Activated naive CD8-positive, alpha-beta T cell treated with anti-CD3 and anti-CD28 coated beads for 36 hours (primary cell): ENCODE measurements at regions not wholly inside any gene's neighbourhood (a gene's known extent, or its start where the extent isn't known, plus 50 kb on each side); places are given as distances from the start of the nearest gene placed in this dataset.
A peak's percentile ranks its signal among the peaks of the same experiment; 100 is the strongest.

Experiments used
- DNase-seq: peaks from one replicate; pipeline ENCODE4 v3.0.0; 2021
- H3K27ac Mint-ChIP-seq: one replicate; pipeline ENCODE4 v1.8.0; 2022; ENCODE audit warnings: mild to moderate bottlenecking, moderate library complexity, mixed read lengths
- H3K27me3 Mint-ChIP-seq: one replicate; pipeline ENCODE4 v1.8.0; 2022; ENCODE audit warnings: mild to moderate bottlenecking, mixed read lengths
- H3K36me3 Mint-ChIP-seq: one replicate; pipeline ENCODE4 v1.8.0; 2021; ENCODE audit warnings: mild to moderate bottlenecking, mixed read lengths
- H3K4me1 Mint-ChIP-seq: one replicate; pipeline ENCODE4 v1.8.0; 2021; ENCODE audit warnings: mixed read lengths
- H3K4me3 Mint-ChIP-seq: one replicate; pipeline ENCODE4 v1.8.0; 2022; ENCODE audit warnings: mild to moderate bottlenecking, moderate library complexity, mixed read lengths
- H3K9me3 Mint-ChIP-seq: one replicate; pipeline ENCODE4 v1.8.0; 2022; ENCODE audit warnings: mixed read lengths

DNA sequence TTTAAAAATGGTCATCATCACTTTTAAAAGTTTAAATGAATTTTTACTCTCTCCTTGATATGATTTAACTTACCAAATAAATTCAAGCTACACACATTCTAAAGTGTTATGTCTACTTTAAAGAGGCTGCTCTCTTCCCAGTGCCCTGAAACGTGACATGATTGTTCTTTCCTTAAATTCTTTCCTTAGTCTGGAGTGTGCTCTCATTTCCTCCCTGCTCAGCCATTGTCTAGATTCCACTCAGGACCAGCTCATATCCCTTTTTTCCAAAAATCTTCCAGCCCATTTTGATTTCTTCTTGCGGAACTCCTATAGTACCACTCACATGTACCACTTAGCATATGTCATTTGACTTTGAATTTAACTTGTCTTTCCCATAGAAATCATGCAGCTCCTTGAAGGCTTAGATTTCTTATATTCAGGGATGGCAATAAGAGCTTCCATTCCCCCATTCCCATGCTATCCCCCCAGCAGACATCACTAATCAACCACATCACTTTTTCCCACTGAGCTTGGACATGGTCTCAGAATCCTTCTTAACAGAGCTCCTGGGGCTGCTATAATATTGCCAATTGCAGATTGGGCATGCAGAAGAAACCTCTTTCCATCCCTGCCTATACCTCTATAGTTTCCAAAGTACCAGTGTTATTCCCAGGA lies 54.7 kb upstream of the ITPKB start:
- no peaks in the 10 kb centered on the region for H3K9me3 Mint-ChIP-seq
- H3K27ac Mint-ChIP-seq, result no peak overlapping the region
- no peak overlapping the region for H3K4me3 Mint-ChIP-seq
- no peak for DNase-seq
- H3K4me1 Mint-ChIP-seq, result peaks cover 27% of the 10 kb centered on the region
- H3K27me3 Mint-ChIP-seq, result no peaks in the 10 kb centered on the region
- H3K36me3 Mint-ChIP-seq, result no peaks in the 10 kb centered on the region

GRCh38 chr1:226792368-226792767 lies 53.3 kb upstream of the ITPKB start:
- no peak for DNase-seq
- Mint-ChIP-seq H3K9me3 (no peaks in the 10 kb centered on the region), H3K4me1 (peaks cover 24% of the 10 kb centered on the region), H3K27me3 (no peaks in the 10 kb centered on the region), H3K36me3 (no peaks in the 10 kb centered on the region), H3K27ac (no peak overlapping the region), H3K4me3 (no peak overlapping the region)

DNA sequence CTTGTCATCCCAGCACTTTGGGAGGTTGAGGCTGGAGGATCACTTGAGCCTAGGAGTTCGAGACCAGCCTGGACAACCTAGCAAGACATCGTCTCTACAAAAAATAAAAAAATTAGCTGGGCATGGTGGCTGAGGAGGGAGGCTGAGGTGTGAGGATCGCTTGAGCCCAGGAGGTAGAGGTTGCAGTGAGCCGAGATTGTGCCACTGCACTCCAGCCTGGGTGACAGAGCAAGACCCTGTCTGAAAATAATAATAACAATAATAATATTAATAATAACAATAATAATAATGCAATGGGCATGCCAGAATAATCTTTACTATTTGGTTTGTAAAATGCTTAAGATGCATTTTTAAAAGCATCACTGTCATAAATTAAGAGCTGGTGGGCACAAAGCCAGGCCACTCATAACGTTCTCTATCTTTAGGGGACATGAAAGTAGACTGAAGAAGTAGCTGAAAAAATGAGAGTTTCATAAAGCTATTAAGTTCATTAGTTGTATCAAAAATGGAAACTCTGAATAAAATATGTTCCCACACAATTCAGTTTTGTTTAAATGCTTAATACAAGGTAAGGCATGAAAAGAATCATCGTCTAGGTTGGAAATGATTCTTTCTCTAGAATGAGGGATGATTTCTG lies 51.6 kb upstream of the ITPKB start:
- no peak overlapping the region for H3K27ac Mint-ChIP-seq

GRCh38 chr1:226788965-226789364 lies 49.9 kb upstream of the ITPKB start:
- Mint-ChIP-seq H3K36me3 (no peaks in the 10 kb centered on the region), H3K4me1 (peaks cover 21% of the 10 kb centered on the region), H3K9me3 (no peaks in the 10 kb centered on the region), H3K4me3 (no peak overlapping the region), H3K27ac (peak overlapping the region; percentile 63), H3K27me3 (no peaks in the 10 kb centered on the region)
- no peak for DNase-seq

More for the DNA sequence above, 51.6 kb upstream of the ITPKB start:
- Mint-ChIP-seq H3K4me1 (peaks cover 21% of the 10 kb centered on the region), H3K4me3 (no peak overlapping the region), H3K36me3 (no peaks in the 10 kb centered on the region), H3K27me3 (no peaks in the 10 kb centered on the region), H3K9me3 (no peaks in the 10 kb centered on the region)
- peak; percentile 20 for DNase-seq
